Mesodermal cell (in vitro differentiated cells): ENCODE measurements at regions not wholly inside any gene's neighbourhood (a gene's known extent, or its start where the extent isn't known, plus 50 kb on each side); places are given as distances from the start of the nearest gene placed in this dataset.
"Not testable (repeated sequence)": the region's sequence is repeated elsewhere in the genome, so short reads cannot be mapped to it uniquely, and the experiment has no call there.

Experiments
- H3K27ac ChIP-seq: 2 replicates; pipeline ENCODE4 v1.7.0; 2013; ENCODE audit warnings: mild to moderate bottlenecking, low read depth, low read length, moderate library complexity; ENCODE audit not compliant: severe bottlenecking
- H3K36me3 ChIP-seq: 2 replicates; pipeline ENCODE4 v1.7.1; 2013; ENCODE audit warnings: mild to moderate bottlenecking, low read length, moderate library complexity; ENCODE audit not compliant: control insufficient read depth, insufficient read depth
- H3K4me1 ChIP-seq: one replicate; pipeline ENCODE4 v1.7.1; 2013; ENCODE audit warnings: mild to moderate bottlenecking, low read length; ENCODE audit not compliant: insufficient read depth, control insufficient read depth, poor library complexity, severe bottlenecking
- H3K4me3 ChIP-seq: 2 replicates; pipeline ENCODE4 v1.7.0; 2013; ENCODE audit warnings: low read length, control low read depth, mild to moderate bottlenecking; ENCODE audit not compliant: insufficient read depth, poor library complexity, severe bottlenecking; ENCODE audit errors: extremely low read depth
- H3K9me3 ChIP-seq: 2 replicates; pipeline ENCODE4 v1.7.1; 2013; ENCODE audit warnings: mild to moderate bottlenecking, low read length, moderate library complexity; ENCODE audit not compliant: control insufficient read depth
- WGBS, 2 experiments: methylation state at CpG; one replicate each; pipeline ENCODE4 v1.1.5; 2013; ENCODE audit warnings: missing lambda C conversion rate in 2 of 2; ENCODE audit not compliant: insufficient coverage in 2 of 2; 5-methylcytosine and 5-hydroxymethylcytosine counted together

GRCh38 chr5:71792041-71792440 is 73.0 kb downstream of the CARTPT start:
- H3K4me1 ChIP-seq, H3K36me3 ChIP-seq, H3K9me3 ChIP-seq, H3K4me3 ChIP-seq, H3K27ac ChIP-seq: not testable (repeated sequence)
- no CpG with 5 or more reads among the region's 2 CpGs for WGBS, 2 experiments

GRCh38 chr5:71794061-71794695 is 75.1 kb downstream of the CARTPT start:
- H3K4me3 ChIP-seq, result no peak overlapping the region
- no peaks in the 10 kb centered on the region for H3K4me1 ChIP-seq
- peaks cover 4% of the 10 kb centered on the region for H3K9me3 ChIP-seq
- H3K27ac ChIP-seq, result no peak overlapping the region
- no peaks in the 10 kb centered on the region for H3K36me3 ChIP-seq
- WGBS, 2 experiments, result 89 to 92% methylated on average over 29 to 30 of the region's 37 CpGs

- H3K9me3 ChIP-seq, result no peaks in the 10 kb centered on the region
- H3K4me3 ChIP-seq, result no peak overlapping the region
- WGBS, 2 experiments, result 73 to 89% methylated on average over 3 to 4 of the region's 4 CpGs
- H3K36me3 ChIP-seq, result no peaks in the 10 kb centered on the region
- no peaks in the 10 kb centered on the region for H3K4me1 ChIP-seq
- H3K27ac ChIP-seq, result no peak overlapping the region
These were observed 83.6 kb downstream of the CARTPT start for GRCh38 chr5:71802673-71803072.

- H3K36me3 ChIP-seq, result no peaks in the 10 kb centered on the region
- WGBS, 2 experiments, result 88% methylated on average over 1 of the region's 1 CpG; no CpG with 5 or more reads in 1 of the 2 experiments
- peaks cover 8% of the 10 kb centered on the region for H3K4me1 ChIP-seq
- H3K9me3 ChIP-seq, result no peaks in the 10 kb centered on the region
- H3K4me3 ChIP-seq, result no peak overlapping the region
- H3K27ac ChIP-seq, result no peak overlapping the region
These were observed 87.6 kb downstream of the CARTPT start for GRCh38 chr5:71806711-71807110.

- Histone ChIP-seq H3K4me1 (peaks cover 8% of the 10 kb centered on the region), H3K9me3 (no peaks in the 10 kb centered on the region), H3K36me3 (no peaks in the 10 kb centered on the region), H3K4me3 (no peak overlapping the region), H3K27ac (no peak overlapping the region)
- 78 to 100% methylated on average over 1 to 2 of the region's 4 CpGs for WGBS, 2 experiments
These were observed 88.8 kb downstream of the CARTPT start for GRCh38 chr5:71807909-71808308.

- H3K9me3 ChIP-seq, result no peaks in the 10 kb centered on the region
- H3K4me3 ChIP-seq, result no peak overlapping the region
- WGBS, 2 experiments, result 100% methylated on average over 1 of the region's 2 CpGs; no CpG with 5 or more reads in 1 of the 2 experiments
- no peaks in the 10 kb centered on the region for H3K36me3 ChIP-seq
- no peak overlapping the region for H3K27ac ChIP-seq
- H3K4me1 ChIP-seq, result peaks cover 8% of the 10 kb centered on the region
These were observed 90.4 kb downstream of the CARTPT start for GRCh38 chr5:71809446-71809845.

- H3K27ac ChIP-seq, result no peak overlapping the region
- no peaks in the 10 kb centered on the region for H3K36me3 ChIP-seq
- no peak overlapping the region for H3K4me3 ChIP-seq
- 76 to 77% methylated on average over 7 to 8 of the region's 9 CpGs for WGBS, 2 experiments
- no peaks in the 10 kb centered on the region for H3K9me3 ChIP-seq
- H3K4me1 ChIP-seq, result peaks cover 8% of the 10 kb centered on the region
These were observed 90.9 kb downstream of the CARTPT start for GRCh38 chr5:71810023-71810422.

- WGBS, 2 experiments, result 86 to 95% methylated on average over 4 of the region's 9 CpGs
- Histone ChIP-seq H3K4me1 (peaks cover 8% of the 10 kb centered on the region), H3K36me3 (no peaks in the 10 kb centered on the region), H3K27ac (no peak overlapping the region), H3K4me3 (no peak overlapping the region), H3K9me3 (no peaks in the 10 kb centered on the region)
These were observed 91.6 kb downstream of the CARTPT start for GRCh38 chr5:71810471-71811195.

GRCh38 chr5:71811779-71812178 is 92.7 kb downstream of the CARTPT start:
- no peaks in the 10 kb centered on the region for H3K36me3 ChIP-seq
- H3K4me3 ChIP-seq, result no peak overlapping the region
- H3K27ac ChIP-seq, result no peak overlapping the region
- H3K9me3 ChIP-seq, result no peaks in the 10 kb centered on the region
- H3K4me1 ChIP-seq, result peaks cover 8% of the 10 kb centered on the region
- 92 to 100% methylated on average over 1 to 2 of the region's 2 CpGs for WGBS, 2 experiments

- no peak overlapping the region for H3K27ac ChIP-seq
These were observed 97.2 kb downstream of the CARTPT start for GRCh38 chr5:71816307-71816706.

GRCh38 chr5:71817891-71818290 is 98.8 kb downstream of the CARTPT start:
- WGBS, 2 experiments, result 93 to 98% methylated on average over 6 to 7 of the region's 7 CpGs
- no peaks in the 10 kb centered on the region for H3K36me3 ChIP-seq
- peaks cover 3% of the 10 kb centered on the region for H3K9me3 ChIP-seq
- no peak overlapping the region for H3K27ac ChIP-seq
- H3K4me3 ChIP-seq, result no peak overlapping the region
- no peaks in the 10 kb centered on the region for H3K4me1 ChIP-seq

More at GRCh38 chr5:71816307-71816706, 97.2 kb downstream of the CARTPT start:
- Histone ChIP-seq H3K9me3 (peaks cover 3% of the 10 kb centered on the region), H3K4me1 (no peaks in the 10 kb centered on the region), H3K36me3 (no peaks in the 10 kb centered on the region), H3K4me3 (no peak overlapping the region)
- WGBS, 2 experiments, result 77 to 93% methylated on average over 1 to 4 of the region's 4 CpGs
